ENCODE measurements at regions not wholly inside any gene's neighbourhood (a gene's known extent, or its start where the extent isn't known, plus 50 kb on each side); places are given as distances from the start of the nearest gene placed in this dataset.

GRCh38 chr20:4325548-4326187, 76.6 kb upstream of the ADRA1D start:
- H3K36me3 Mint-ChIP-seq (ENCODE audit: insufficient read depth in 1 of 3, low read depth in 3 of 3), result no peaks in the 10 kb centered on the region; a peak in 1 of 7 replicates
- H2BK120ac ChIP-seq (ENCODE audit: low read depth, low read length, poor library complexity, severe bottlenecking), result no peak overlapping the region
- no peak overlapping the region for H4K8ac ChIP-seq (replicated peaks; ENCODE audit: insufficient read length, low read depth, low read length)
- no peaks in the 10 kb centered on the region for H3K4me1 ChIP-seq (ENCODE audit: insufficient read depth, low read length)
- H3K4me3 Mint-ChIP-seq, result no peak overlapping the region
- H3K79me2 ChIP-seq (ENCODE audit: insufficient read depth, low read length), result no peaks in the 10 kb centered on the region
- no peak overlapping the region for H3K14ac ChIP-seq (ENCODE audit: insufficient read depth, low read length)
- no peak for TF ChIP-seq CTCF (conservative IDR thresholded peaks at IDR 0.05)
- H3K56ac ChIP-seq (ENCODE audit: insufficient read length, low read depth, low read length), result no peak overlapping the region
- H3K27me3 Mint-ChIP-seq (ENCODE audit: low read depth), result peaks cover 10% of the 10 kb centered on the region
- H3K27ac Mint-ChIP-seq, result no peak overlapping the region
- no peaks in the 10 kb centered on the region for H3K9me3 Mint-ChIP-seq
- no peak overlapping the region for H4K91ac ChIP-seq (ENCODE audit: insufficient read length, low read depth, low read length)
- no peak overlapping the region for H3K23ac ChIP-seq (ENCODE audit: insufficient read length, low read depth, low read length)
- no peak overlapping the region for H3K9ac ChIP-seq (ENCODE audit: extremely low read depth, insufficient read length, low read length)
- no peak overlapping the region for H3K27ac ChIP-seq (ENCODE audit: insufficient read length, low read depth, low read length)
- no peaks in the 10 kb centered on the region for H3K79me1 ChIP-seq (ENCODE audit: insufficient read depth, low read depth, low read length, poor library complexity, severe bottlenecking)
- no peak for DNase-seq
- no peak overlapping the region for H2AFZ ChIP-seq (ENCODE audit: low read length)
- no peaks in the 10 kb centered on the region for H3K9me3 ChIP-seq (ENCODE audit: control insufficient read depth, low read depth, low read length)
- no peak overlapping the region for H2AK5ac ChIP-seq (ENCODE audit: insufficient read length, low read length)
- no peaks in the 10 kb centered on the region for H3K27me3 ChIP-seq (ENCODE audit: insufficient read depth, low read length)
- H4K20me1 ChIP-seq (ENCODE audit: control insufficient read depth, insufficient read depth, insufficient read length), result no peaks in the 10 kb centered on the region
- no peak overlapping the region for H2BK5ac ChIP-seq (ENCODE audit: insufficient read length, low read length)
- H2BK20ac ChIP-seq (ENCODE audit: low read depth, low read length, poor library complexity, severe bottlenecking), result no peak overlapping the region
- no peak overlapping the region for H3T11ph ChIP-seq (ENCODE audit: low read length)
- no peaks in the 10 kb centered on the region for H3K4me1 Mint-ChIP-seq
- H3K18ac ChIP-seq (ENCODE audit: insufficient read length, low read depth, low read length), result no peak overlapping the region
- no peak overlapping the region for H3K4ac ChIP-seq (ENCODE audit: low read depth, low read length)
- no peak overlapping the region for H2BK12ac ChIP-seq (ENCODE audit: insufficient read length, low read depth, low read length)
- H4K5ac ChIP-seq (ENCODE audit: insufficient read length, low read depth, low read length), result no peak overlapping the region
- WGBS (ENCODE audit: extremely low coverage, insufficient read length, low lambda C conversion rate), result no CpG with 5 or more reads among the region's 8 CpGs
- H3K4me2 ChIP-seq (ENCODE audit: insufficient read depth, insufficient read length, low read length), result no peak overlapping the region
- no peaks in the 10 kb centered on the region for H3K23me2 ChIP-seq (ENCODE audit: insufficient read length, low read depth, low read length, poor library complexity, severe bottlenecking)
- no peak overlapping the region for H2BK15ac ChIP-seq (ENCODE audit: low read depth, low read length)

Data from H9 (cell line).